Activated naive CD4-positive, alpha-beta T cell treated with anti-CD3 and anti-CD28 coated beads, Interleukin-2, amount 50 U/mL, for 16 hours (primary cell): ENCODE measurements at regions not wholly inside any gene's neighbourhood (a gene's known extent, or its start where the extent isn't known, plus 50 kb on each side); places are given as distances from the start of the nearest gene placed in this dataset.
A peak's percentile ranks its signal among the peaks of the same experiment; 100 is the strongest.
"Not testable (repeated sequence)": the region's sequence is repeated elsewhere in the genome, so short reads cannot be mapped to it uniquely, and the experiment has no call there.

Experiments
- DNase-seq: peaks from one replicate; pipeline ENCODE4 v3.0.0-alpha.2; 2020

- no peak for DNase-seq
Observed at GRCh38 chr17:14459955-14460354, 159.1 kb downstream of the HS3ST3B1 start.

GRCh38 chr17:14458724-14459123 lies 157.8 kb downstream of the HS3ST3B1 start:
- DNase-seq, result no peak

- no peak for DNase-seq
Observed at GRCh38 chr17:14454746-14455145, 153.9 kb downstream of the HS3ST3B1 start.

- DNase-seq, result no peak
Observed at GRCh38 chr17:14452856-14453255, 152.0 kb downstream of the HS3ST3B1 start.

GRCh38 chr17:14451729-14452191 lies 150.9 kb downstream of the HS3ST3B1 start:
- no peak for DNase-seq

GRCh38 chr17:14448818-14449217 lies 147.9 kb downstream of the HS3ST3B1 start:
- no peak for DNase-seq

GRCh38 chr17:14446825-14447224 lies 145.9 kb downstream of the HS3ST3B1 start:
- no peak for DNase-seq

- DNase-seq, result no peak
Observed at GRCh38 chr17:14444915-14445314, 144.0 kb downstream of the HS3ST3B1 start.

GRCh38 chr17:14442798-14443528 lies 142.1 kb downstream of the HS3ST3B1 start:
- DNase-seq, result no peak

GRCh38 chr17:14437176-14437575 lies 136.3 kb downstream of the HS3ST3B1 start:
- no peak for DNase-seq

- no peak for DNase-seq
Observed at GRCh38 chr17:14436266-14436665, 135.4 kb downstream of the HS3ST3B1 start.

- DNase-seq, result no peak
Observed at GRCh38 chr17:14434506-14434905, 133.6 kb downstream of the HS3ST3B1 start.

- no peak for DNase-seq
Observed at GRCh38 chr17:14432079-14432478, 131.2 kb downstream of the HS3ST3B1 start.

GRCh38 chr17:14429084-14429483 lies 128.2 kb downstream of the HS3ST3B1 start:
- no peak for DNase-seq

- peak; percentile 14 for DNase-seq
Observed at GRCh38 chr17:14428648-14429029, 127.8 kb downstream of the HS3ST3B1 start.

GRCh38 chr17:14427900-14428647 lies 127.2 kb downstream of the HS3ST3B1 start:
- DNase-seq, result peak; percentile 13

GRCh38 chr17:14423156-14423555 lies 122.3 kb downstream of the HS3ST3B1 start:
- DNase-seq, result not testable (repeated sequence)

- no peak for DNase-seq
Observed at GRCh38 chr17:14417336-14417735, 116.5 kb downstream of the HS3ST3B1 start.

- DNase-seq, result no peak
Observed at GRCh38 chr17:14409292-14409691, 108.4 kb downstream of the HS3ST3B1 start.

- no peak for DNase-seq
Observed at GRCh38 chr17:14407541-14407940, 106.7 kb downstream of the HS3ST3B1 start.

- DNase-seq, result no peak
Observed at GRCh38 chr17:14405189-14405588, 104.3 kb downstream of the HS3ST3B1 start.
